GM12891 (cell line): ENCODE measurements at regions not wholly inside any gene's neighbourhood (a gene's known extent, or its start where the extent isn't known, plus 50 kb on each side); places are given as distances from the start of the nearest gene placed in this dataset.

ENCODE experiments used
- DNase-seq: peaks from one replicate; pipeline ENCODE4 v3.0.0; 2011; ENCODE audit warnings: low spot score; ENCODE audit not compliant: insufficient read length
- FAIRE-seq: peaks from 2 replicates; lab custom pipeline; 2011; peaks lifted over from hg19 to GRCh38; lab: Jason Lieb, UNC
- PAX5 ChIP-seq: IDR thresholded peaks from 2 replicates; pipeline ENCODE4 v1.6.1; 2011; ENCODE audit warnings: low read length, moderate library complexity, mild to moderate bottlenecking; ENCODE audit not compliant: insufficient read depth, severe bottlenecking
- POLR2A ChIP-seq: IDR thresholded peaks from 2 replicates; pipeline ENCODE4 v1.6.1; 2011; ENCODE audit warnings: low read depth, low read length, control low read depth
- POLR2AphosphoS5 ChIP-seq: IDR thresholded peaks from 2 replicates; pipeline ENCODE4 v1.6.1; 2011; ENCODE audit warnings: low read depth, low read length, control low read depth
- POU2F2 ChIP-seq: IDR thresholded peaks from 2 replicates; pipeline ENCODE4 v1.6.1; 2011; ENCODE audit warnings: low read depth, mild to moderate bottlenecking, control low read depth, low read length, moderate library complexity
- SPI1 ChIP-seq: IDR thresholded peaks from 2 replicates; pipeline ENCODE4 v1.6.1; 2011; ENCODE audit warnings: low read depth, low read length, control low read depth
- TAF1 ChIP-seq: IDR thresholded peaks from 2 replicates; pipeline ENCODE4 v1.6.1; 2011; ENCODE audit warnings: low read depth, low read length, control low read depth

GRCh38 chr17:52841971-52842370 is 683.5 kb upstream of the CA10 start:
- TF ChIP-seq POU2F2 (no peak), POLR2A (no peak), SPI1 (no peak), PAX5 (no peak), TAF1 (no peak), POLR2AphosphoS5 (no peak)
- FAIRE-seq (no peak), DNase-seq (no peak)

- TF ChIP-seq SPI1 (no peak), POU2F2 (no peak), POLR2AphosphoS5 (no peak), PAX5 (no peak), POLR2A (no peak), TAF1 (no peak)
- DNase-seq = no peak
- FAIRE-seq = no peak
These were observed 679.0 kb upstream of the CA10 start for GRCh38 chr17:52837492-52837891.

DNA sequence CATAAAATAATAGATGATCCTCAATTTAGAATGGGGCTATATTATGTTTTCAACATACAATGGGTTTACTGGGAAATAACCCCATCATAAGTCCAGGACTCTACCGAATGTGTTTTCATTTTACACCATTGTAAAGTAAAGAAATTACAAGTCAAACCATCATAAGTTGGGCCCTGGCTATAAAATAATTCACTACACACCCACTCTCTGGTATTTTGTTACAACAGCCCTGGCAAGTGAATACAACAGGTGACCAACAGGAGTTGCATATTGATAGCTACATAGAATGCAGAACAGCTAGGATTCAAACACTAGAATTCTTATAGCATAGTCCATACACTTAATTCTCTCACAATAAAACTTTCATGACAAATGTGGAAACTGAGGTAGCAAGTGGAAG is 673.0 kb upstream of the CA10 start:
- FAIRE-seq (no peak), DNase-seq (no peak)
- no peak for TF ChIP-seq POLR2A
- TF ChIP-seq PAX5 = no peak
- TF ChIP-seq TAF1 = no peak
- no peak for TF ChIP-seq POLR2AphosphoS5
- TF ChIP-seq POU2F2 = no peak
- TF ChIP-seq SPI1 = no peak

DNA sequence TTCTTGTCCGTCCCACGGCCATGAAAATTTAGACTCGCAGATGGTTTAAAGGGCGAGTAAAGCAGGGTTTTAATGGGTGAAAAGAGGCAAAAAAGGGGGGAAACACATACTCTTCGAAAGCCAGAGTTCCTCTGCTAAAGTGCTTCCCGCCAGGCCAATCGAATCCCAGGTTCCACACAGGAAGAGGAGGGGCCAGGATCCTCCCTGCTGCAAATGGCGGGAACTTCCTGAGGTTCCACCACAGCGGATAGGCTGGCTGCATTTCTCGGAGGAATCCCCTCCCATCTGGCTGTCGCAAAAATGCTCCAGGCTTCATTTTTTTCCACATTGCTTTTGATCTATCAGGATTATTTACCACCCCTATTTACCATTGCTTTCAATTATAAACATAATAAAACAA is 670.1 kb upstream of the CA10 start:
- TF ChIP-seq TAF1 = no peak
- no peak for TF ChIP-seq PAX5
- no peak for TF ChIP-seq POLR2AphosphoS5
- no peak for TF ChIP-seq POU2F2
- DNase-seq (no peak), FAIRE-seq (no peak)

DNA sequence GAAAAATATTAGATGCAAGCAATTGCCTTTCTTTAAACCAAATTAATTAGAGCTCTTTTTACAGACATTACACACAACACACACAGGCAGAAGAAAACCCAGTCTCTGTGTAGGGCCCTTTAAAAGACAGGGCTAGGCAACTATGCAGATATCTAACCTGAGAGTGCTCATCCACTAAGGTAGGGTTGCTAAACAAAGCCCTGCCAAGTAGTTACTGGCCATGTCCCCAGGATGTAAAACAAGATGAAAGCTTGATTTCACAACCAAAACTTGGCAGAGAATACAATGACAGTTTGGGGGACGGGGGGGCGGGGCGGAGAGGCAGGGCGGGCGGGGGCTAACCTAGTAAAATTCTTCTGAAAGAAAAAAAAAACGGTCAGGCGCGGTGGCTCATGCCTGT is 669.0 kb upstream of the CA10 start:
- no peak for TF ChIP-seq SPI1
- TF ChIP-seq POLR2AphosphoS5 = no peak
- TF ChIP-seq POU2F2 = no peak
- no peak for TF ChIP-seq PAX5
- no peak for DNase-seq
- no peak for FAIRE-seq

GRCh38 chr17:52824542-52824941 is 666.0 kb upstream of the CA10 start:
- TF ChIP-seq POLR2AphosphoS5 = no peak
- TF ChIP-seq SPI1 = no peak
- no peak for TF ChIP-seq POLR2A
- no peak for TF ChIP-seq POU2F2
- no peak for TF ChIP-seq TAF1
- no peak for TF ChIP-seq PAX5
- no peak for DNase-seq
- no peak for FAIRE-seq

DNA sequence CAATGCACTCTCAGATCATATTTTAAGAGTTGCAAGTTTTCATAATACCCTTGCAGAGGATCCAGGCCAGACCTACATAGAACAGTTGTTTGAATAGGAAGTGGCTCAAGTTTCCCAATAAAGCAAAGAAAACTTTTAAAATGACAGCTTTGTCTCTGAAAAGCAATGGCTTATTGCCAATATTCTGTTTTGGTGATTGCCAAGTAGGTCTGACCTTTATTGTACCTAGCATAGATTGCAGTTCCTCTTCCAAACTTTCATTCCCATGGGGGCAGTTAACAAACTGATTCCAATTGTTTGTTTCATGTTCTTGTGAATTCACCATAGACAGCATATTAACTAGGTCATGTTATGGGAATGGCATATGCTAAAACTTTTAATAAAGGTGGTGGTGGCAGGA is 664.6 kb upstream of the CA10 start:
- FAIRE-seq (no peak), DNase-seq (no peak)
- TF ChIP-seq TAF1 = no peak
- no peak for TF ChIP-seq PAX5
- TF ChIP-seq SPI1 = no peak
- TF ChIP-seq POLR2A = no peak
- TF ChIP-seq POU2F2 = no peak
- no peak for TF ChIP-seq POLR2AphosphoS5

GRCh38 chr17:52790359-52790955 is 631.9 kb upstream of the CA10 start:
- DNase-seq = no peak
- no peak for FAIRE-seq
- no peak for TF ChIP-seq PAX5
- TF ChIP-seq TAF1 = no peak
- no peak for TF ChIP-seq POLR2A
- TF ChIP-seq POLR2AphosphoS5 = no peak
- TF ChIP-seq SPI1 = no peak
- TF ChIP-seq POU2F2 = no peak

DNA sequence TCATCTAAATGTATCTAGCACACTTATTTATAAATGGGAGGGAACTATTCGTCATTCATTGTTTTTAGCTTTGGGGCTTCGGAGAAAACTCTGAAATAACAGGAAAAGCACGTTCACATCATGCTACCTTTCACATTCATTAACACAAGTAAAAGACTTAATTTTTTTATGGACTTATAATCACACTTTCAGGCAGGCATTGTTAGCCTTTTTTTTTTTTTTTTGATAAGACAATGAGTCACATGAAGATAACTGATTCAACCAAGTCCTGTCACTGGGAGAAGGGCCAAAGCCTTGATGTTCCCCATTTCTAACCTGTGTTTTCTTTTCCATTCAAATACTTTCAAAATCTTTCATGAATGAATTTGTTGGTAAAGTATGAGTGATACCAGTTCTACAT is 631.3 kb upstream of the CA10 start:
- DNase-seq (no peak), FAIRE-seq (no peak)
- no peak for TF ChIP-seq POU2F2
- no peak for TF ChIP-seq POLR2A
- TF ChIP-seq SPI1 = no peak
- TF ChIP-seq TAF1 = no peak
- no peak for TF ChIP-seq PAX5
- TF ChIP-seq POLR2AphosphoS5 = no peak

DNA sequence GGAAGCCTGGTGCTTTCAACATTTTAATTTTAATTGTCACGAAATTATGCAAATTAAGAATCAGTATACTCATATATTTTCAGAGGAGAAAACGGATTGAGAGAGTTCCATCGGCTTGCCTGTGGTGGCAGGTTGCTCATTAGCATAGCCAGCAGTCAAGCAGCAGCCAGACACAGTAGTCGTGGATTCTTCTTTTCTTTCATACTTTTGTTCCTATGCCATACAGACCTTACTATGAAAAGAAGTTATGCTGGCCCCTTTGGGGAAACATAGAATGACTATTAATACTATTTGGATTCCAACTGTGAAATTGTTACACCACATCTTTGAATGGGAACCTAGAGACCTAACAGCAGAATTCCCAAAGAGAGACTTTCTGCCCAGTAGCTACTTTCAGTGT is 617.7 kb upstream of the CA10 start:
- no peak for TF ChIP-seq POLR2A
- no peak for TF ChIP-seq PAX5
- TF ChIP-seq TAF1 = no peak
- no peak for TF ChIP-seq POU2F2
- TF ChIP-seq POLR2AphosphoS5 = no peak
- TF ChIP-seq SPI1 = no peak
- FAIRE-seq (no peak), DNase-seq (no peak)

- TF ChIP-seq PAX5 = no peak
- TF ChIP-seq POLR2AphosphoS5 = no peak
- TF ChIP-seq POLR2A = no peak
- TF ChIP-seq SPI1 = no peak
- TF ChIP-seq POU2F2 = no peak
- TF ChIP-seq TAF1 = no peak
- no peak for DNase-seq
- FAIRE-seq = no peak
These were observed 604.3 kb upstream of the CA10 start for GRCh38 chr17:52762794-52763167.
